Fibroblast of peridontal ligament (primary cell): ENCODE measurements at regions not wholly inside any gene's neighbourhood (a gene's known extent, or its start where the extent isn't known, plus 50 kb on each side); places are given as distances from the start of the nearest gene placed in this dataset.
A peak's percentile ranks its signal among the peaks of the same experiment; 100 is the strongest.

ENCODE experiments used
- DNase-seq: peaks from one replicate; pipeline ENCODE4 v3.0.0-alpha.2; 2010; ENCODE audit errors: extremely low read depth

GRCh38 chr4:3715855-3716630 lies 50.1 kb upstream of the ADRA2C start:
- DNase-seq, result no peak

- DNase-seq, result no peak
Observed at GRCh38 chr4:3715061-3715854, 50.9 kb upstream of the ADRA2C start.

DNA sequence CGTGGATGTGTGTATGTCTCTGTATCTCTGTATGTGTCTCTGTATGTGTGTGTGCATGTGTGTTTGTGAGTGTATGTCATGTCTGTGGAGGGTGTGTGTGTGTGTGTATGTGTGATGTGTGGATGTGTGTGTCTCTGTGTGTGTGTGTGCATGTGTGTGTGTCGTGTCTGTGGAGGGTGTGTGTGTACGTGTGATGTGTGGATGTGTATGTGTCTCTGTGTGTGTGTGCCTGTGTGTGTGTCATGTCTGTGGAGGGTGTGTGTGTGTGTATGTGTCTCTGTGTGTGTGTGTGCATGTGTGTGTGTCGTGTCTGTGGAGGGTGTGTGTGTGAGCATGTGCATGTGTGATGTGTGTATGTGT lies 51.6 kb upstream of the ADRA2C start:
- no peak for DNase-seq

DNA sequence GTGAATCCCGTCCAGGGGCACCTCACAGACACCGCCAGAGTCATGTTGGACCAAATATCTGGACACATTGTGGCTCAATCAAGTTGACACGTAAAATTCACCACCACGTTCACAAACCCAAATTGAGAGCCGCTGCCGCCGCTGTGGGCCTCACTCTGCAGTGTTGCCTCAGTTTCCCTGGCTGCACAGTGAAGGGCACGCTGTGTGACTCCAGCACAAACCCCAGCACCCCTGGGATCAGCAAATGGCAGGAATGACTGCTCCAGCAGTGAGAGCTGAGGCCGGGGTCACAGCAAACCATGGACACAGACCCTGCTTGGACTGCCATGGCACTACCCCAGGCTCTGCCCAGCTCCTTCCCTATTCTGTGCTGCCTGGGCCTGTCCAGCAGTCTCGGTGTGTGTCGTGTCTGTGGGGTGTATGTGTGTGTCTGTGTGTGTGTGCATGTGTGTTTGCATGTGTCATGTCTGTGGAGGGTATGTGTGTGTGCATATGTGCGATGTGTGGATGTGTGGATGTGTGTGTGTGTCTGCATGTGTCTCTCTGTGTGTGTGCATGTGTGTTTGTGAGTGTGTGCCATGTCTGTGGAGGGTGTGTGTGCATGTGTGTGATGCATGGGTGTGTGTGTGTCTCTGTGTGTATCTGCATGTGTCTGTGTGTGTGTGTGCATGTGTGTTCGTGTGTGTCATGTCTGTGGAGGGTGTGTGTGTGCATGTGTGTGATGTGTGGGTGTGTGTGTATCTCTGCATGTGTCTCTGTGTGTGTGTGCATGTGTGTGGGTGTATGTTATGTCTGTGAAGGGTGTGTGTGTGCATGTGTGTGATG lies 52.2 kb upstream of the ADRA2C start:
- DNase-seq, result no peak

GRCh38 chr4:3713346-3713745 lies 52.8 kb upstream of the ADRA2C start:
- DNase-seq, result no peak

GRCh38 chr4:3712936-3713335 lies 53.2 kb upstream of the ADRA2C start:
- DNase-seq, result no peak

DNA sequence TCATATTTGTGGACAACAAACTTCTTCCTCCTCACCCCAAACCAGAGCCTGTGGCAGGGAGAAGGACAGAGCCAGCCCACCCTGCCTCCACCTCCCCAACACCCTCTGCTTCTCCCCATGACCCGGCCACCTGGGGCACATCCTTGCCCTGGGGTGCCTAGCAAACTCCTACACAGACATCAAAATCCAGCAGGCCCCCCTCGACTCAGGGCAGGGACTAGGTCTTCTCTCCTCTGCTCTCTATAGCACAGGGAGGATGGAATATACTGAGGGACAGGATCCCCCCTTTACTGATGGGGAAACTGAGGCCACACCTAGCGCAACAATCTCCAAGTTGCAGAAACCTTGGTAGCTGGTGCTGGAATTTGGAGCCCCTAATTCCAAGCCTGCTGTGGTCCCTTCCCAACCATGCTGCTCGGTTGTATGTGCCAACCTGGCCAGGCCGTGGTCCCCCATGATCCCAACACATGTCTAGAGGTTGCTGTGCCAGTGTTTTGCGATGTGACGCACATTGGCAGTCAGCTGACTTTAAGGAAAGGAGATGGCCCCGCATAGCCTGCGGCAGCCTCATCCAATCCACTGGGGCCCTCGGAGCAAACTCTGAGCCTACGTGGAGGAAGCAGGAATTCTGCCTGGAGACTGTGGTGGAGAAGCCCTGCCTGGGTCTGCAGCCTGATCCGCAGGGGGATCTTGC lies 53.9 kb upstream of the ADRA2C start:
- DNase-seq, result no peak

DNA sequence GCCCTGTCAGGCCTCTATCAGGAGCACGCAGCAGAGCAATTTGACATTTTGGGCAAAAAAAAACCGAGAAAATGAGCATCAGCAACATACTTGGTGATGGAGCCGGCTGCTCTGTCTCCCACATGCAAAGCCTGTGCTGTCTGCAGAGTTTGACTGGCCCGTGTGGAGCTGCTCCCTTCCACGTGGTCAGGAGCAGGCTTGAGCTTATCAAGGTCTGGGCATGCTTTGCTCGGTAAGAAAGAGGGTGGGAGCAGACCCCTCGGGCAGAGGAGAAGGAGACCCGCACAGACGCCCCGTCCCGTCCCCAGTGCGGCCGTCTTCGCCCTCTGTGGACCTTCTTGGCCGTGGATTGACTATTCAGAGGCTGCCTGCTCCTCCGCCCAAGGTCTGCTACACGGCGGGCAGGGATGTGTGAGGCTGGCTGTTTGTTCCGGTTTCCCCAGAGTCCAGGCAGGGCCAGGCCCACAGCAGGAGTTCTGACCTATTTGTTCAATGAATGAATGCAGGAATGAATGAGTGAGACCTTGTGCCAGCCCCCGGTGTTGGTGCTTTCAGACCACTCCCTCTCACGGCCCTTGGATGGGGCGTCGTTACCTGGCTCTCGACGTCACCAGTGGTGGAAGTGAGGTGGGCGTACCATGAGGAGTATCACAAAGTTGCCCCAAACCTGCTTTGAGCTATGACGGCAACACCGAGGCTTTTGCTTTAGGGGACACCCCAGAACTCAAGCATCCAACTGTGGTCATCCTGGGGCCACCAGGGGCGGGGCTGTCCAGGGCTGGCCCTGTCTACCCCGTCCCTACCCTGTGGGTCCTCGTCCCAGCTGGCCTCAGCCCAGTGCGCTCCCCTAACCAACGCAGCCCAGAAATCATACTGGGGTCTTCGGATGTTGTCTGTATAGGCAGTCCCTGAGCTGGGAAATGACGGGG lies 54.7 kb upstream of the ADRA2C start:
- no peak for DNase-seq

DNA sequence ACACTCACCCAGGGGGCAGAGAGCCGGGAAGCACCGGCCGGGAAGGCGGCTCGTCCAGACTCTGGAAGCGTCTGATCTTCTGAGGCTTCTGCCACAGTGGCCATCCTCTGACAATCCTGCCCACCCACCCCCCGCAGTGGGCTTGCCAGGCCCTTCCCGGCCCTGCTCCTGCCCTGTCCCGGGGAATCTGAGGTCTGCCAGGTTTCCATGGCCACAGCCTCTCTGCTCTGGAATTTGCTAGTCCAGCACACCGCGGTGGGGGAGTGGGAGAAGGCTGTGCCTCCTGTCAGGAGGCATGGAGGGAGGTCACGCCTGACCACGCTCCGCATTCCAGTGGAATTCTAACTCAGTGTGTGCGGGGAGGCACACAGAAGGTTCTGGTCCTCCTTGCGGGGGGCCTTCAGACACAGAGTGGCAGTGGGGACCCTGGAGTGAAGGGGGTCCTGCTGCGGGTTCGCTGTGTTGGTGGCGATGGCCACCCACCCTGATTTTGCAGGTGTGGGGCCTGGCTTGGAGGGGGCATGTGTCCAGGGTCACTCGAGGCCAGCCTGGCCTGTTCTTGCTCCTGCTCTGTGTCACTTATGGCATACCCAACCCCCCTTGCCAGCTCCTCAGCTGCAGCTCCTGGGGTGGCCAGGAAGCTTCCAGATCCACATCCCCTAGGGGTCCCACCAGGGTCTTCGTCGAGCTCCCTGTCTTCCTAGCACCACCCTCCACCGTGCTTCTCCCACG lies 55.6 kb upstream of the ADRA2C start:
- no peak for DNase-seq

DNA sequence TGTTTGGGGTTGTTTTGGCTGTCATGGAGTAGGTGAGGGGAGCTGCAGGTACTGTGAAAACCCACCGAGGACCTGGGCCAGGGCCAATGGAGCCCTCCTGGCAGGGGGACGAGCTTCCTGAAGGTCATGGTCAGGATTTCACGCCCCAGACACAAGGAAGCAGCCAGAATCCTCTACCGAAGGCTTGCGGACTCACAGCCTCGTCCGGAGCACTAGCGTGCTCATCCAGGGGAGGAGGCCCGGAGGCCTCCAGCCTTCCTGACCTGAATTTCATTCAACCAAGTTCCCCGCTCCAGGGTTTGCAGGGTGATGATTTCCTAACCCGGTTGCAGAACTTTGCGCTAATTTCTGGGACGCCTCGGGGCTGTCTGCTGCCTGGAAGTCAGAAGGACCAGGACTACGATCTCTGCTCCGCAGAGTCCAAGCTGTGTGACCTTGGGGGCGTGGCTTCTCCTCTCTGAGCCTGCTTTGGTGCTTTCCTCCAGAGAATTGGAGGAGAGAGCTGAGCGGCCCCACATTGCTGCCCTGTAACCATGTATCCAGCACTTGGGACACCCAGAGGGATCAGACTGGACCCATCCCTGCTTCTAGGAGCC lies 56.2 kb upstream of the ADRA2C start:
- DNase-seq, result no peak

DNA sequence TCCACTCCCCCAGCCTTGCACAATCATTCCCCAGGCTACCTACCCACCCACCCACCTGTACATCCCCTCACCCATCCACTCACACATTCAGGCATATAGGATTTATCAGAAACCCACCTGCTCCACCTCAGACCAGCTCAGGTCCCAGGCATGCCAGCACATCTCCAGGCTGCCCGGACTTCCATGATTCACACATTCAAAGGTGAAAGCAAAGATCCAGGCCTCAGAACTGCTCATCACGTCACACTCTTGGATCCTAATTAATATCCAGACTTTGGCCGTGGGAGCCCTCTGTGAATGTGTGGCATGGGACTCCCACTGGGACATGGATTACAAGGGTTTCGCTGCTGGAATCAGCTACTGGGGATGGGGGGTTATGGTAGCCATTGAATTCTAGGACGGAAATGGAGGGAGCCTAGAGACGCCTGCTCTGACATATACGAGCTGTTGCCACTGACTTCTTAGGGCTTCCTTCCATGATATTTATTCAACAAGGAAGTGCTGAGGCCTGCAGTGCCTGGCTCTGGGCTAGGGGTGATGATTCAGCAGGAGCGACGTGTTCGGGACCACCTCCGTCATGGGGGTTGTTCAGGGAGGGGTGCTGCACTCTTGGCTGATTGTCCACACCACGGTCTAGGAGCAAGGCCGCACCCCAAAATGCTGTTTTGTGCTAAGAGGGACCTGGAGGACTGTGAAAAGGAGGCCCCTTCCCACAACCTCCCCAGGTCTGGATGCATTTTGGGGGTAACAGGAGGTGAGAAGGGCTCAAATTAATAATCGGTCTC lies 56.9 kb upstream of the ADRA2C start:
- DNase-seq, result no peak

DNA sequence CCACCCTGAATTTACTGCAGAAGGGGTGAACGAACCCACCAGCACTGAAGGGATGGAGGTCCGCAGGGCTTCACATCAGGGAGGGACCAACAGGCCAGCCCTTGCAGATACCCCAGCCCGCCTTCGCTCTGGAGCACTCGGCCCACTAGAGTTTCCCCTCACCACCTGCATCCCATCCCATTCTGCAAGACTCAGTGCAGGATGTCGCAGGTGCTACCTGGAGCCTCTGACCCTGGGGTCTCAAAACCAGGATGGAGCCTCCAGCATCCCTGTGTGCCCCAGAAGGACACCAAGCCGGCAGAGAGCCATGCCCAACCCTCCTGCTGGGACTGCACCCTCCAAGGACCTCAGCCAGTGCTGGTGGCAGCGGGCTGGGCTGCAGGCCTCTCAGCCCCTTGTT lies 57.6 kb upstream of the ADRA2C start:
- DNase-seq, result no peak

- DNase-seq, result peak; percentile 53
Observed at GRCh38 chr4:3708103-3708510, 58.1 kb upstream of the ADRA2C start.

DNA sequence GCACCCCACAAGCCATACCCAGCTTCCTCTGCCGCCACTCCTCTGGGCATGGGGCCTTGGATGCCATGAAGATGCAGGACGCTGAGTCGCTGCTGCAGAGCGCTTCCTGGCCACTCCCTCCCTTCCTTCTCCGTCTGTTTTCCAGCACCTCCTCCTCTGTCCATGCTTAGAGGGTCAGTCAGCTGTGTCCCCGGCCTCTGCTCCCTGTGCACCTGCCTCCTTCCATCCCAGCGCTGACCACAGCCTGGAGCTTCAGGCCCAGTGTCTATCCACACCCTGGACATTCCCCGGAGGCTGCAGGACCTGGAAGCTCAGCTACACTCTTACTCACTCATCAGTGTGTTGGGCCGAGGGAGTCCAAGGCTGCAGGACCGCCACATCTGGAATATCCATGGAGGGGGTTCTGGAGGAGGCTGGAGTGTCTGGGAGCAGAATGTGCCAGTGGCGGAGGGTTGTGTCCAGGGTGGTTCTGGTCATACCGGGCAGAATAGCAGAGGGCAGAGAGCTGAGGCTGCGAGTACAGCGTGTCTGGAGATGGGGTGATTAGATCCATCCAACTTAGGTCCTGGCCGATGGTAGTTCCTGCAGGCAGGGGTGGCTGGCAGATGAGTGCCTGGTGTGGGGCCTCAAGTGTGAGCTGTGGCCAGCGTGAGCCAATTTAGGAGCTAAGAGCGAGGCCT lies 58.6 kb upstream of the ADRA2C start:
- no peak for DNase-seq

- no peak for DNase-seq
Observed at GRCh38 chr4:3706565-3707422, 59.4 kb upstream of the ADRA2C start.

GRCh38 chr4:3706111-3706511 lies 60.1 kb upstream of the ADRA2C start:
- no peak for DNase-seq

- DNase-seq, result no peak
Observed at GRCh38 chr4:3705236-3705987, 60.8 kb upstream of the ADRA2C start.
